DOHH2 (cell line): ENCODE measurements at regions not wholly inside any gene's neighbourhood (a gene's known extent, or its start where the extent isn't known, plus 50 kb on each side); places are given as distances from the start of the nearest gene placed in this dataset.

Experiments
- H3F3A ChIP-seq: fragments of 200-600 bp; sonication (generic), shearing (Covaris generic); 2 replicates; pipeline ENCODE4 v1.6.0; 2016; ENCODE audit warnings: antibody characterized with exemption, mild to moderate bottlenecking; ENCODE audit not compliant: control insufficient read depth, insufficient read depth
- H3K27ac ChIP-seq: fragments of 200-600 bp; sonication (generic); 2 replicates; pipeline ENCODE4 v1.5.1; 2014; ENCODE audit warnings: low read depth, mild to moderate bottlenecking, low read length, moderate library complexity
- H3K27me3 ChIP-seq: fragments of 200-600 bp; sonication (generic); 2 replicates; pipeline ENCODE4 v1.6.1; 2014; ENCODE audit warnings: mild to moderate bottlenecking, low read length, mixed read lengths; ENCODE audit not compliant: control insufficient read depth
- H3K36me3 ChIP-seq: fragments of 200-600 bp; sonication (generic); 2 replicates; pipeline ENCODE4 v1.6.1; 2014; ENCODE audit warnings: mild to moderate bottlenecking, low read length, moderate library complexity, mixed read lengths; ENCODE audit not compliant: control insufficient read depth
- H3K4me1 ChIP-seq: fragments of 200-600 bp; sonication (generic); 2 replicates; pipeline ENCODE4 v1.6.1; 2014; ENCODE audit warnings: mild to moderate bottlenecking, low read length, mixed read lengths; ENCODE audit not compliant: control insufficient read depth
- H3K4me2 ChIP-seq: fragments of 200-600 bp; sonication (generic); 2 replicates; pipeline ENCODE4 v1.6.0; 2014; ENCODE audit warnings: mild to moderate bottlenecking, low read length, moderate library complexity
- H3K4me3 ChIP-seq: fragments of 200-600 bp; sonication (generic); 2 replicates; pipeline ENCODE4 v1.5.1; 2014; ENCODE audit warnings: mild to moderate bottlenecking, low read length, mixed read lengths
- H3K79me2 ChIP-seq: fragments of 200-600 bp; sonication (generic); 2 replicates; pipeline ENCODE4 v1.6.1; 2014; ENCODE audit warnings: mild to moderate bottlenecking, low read length, mixed read lengths; ENCODE audit not compliant: control insufficient read depth
- H3K9me2 ChIP-seq: fragments of 200-600 bp; sonication (generic); replicated peaks from 2 replicates; pipeline ENCODE4 v1.6.1; 2014; ENCODE audit warnings: mild to moderate bottlenecking, low read length, mixed read lengths; ENCODE audit not compliant: control insufficient read depth
- H3K9me3 ChIP-seq: fragments of 200-600 bp; sonication (generic); 2 replicates; pipeline ENCODE4 v1.6.1; 2014; ENCODE audit warnings: antibody characterized with exemption, low read length, mixed read lengths; ENCODE audit not compliant: control insufficient read depth, insufficient read depth
- H4K20me1 ChIP-seq: fragments of 200-600 bp; sonication (generic); 2 replicates; pipeline ENCODE4 v1.6.0; 2014; ENCODE audit warnings: low read depth, mild to moderate bottlenecking, antibody characterized with exemption, low read length, moderate library complexity; ENCODE audit not compliant: control insufficient read depth, insufficient read depth
- EZH2phosphoT487 ChIP-seq: fragments of 200-600 bp; sonication (generic); IDR thresholded peaks from 2 replicates; pipeline ENCODE4 v1.6.1; 2017; ENCODE audit warnings: borderline replicate concordance, mild to moderate bottlenecking, antibody characterized with exemption, low read length, moderate library complexity, mixed read lengths
- TF ChIP-seq, protein P1 (sequence below): fragments of 200-600 bp; sonication (generic); IDR thresholded peaks from one replicate; pipeline ENCODE4 v1.5.1; 2014; ENCODE audit warnings: antibody characterized with exemption, mild to moderate bottlenecking, low read depth, low read length; ENCODE audit not compliant: poor library complexity, severe bottlenecking

DNA sequence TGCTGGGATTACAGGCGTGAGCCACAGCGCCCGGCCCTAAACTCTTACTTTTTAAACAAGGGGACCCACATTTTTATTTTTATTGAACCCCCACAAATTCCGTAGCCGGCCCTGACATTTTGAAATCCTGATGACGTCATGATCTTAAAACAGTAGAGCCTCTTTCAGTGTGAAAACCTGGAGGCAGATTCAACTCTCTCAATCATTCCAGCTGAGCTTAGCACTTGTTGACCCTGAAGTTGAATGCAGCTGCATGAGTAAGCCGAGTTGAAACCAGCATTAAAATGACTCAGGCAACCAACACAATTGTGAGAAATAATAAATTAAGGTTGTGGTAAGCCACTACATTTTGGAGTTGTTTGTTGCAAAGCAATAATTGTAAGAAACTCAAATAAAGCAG, 93.9 kb upstream of the ADGRL4 start:
- H3K4me3 ChIP-seq = no peak overlapping the region
- H3K27me3 ChIP-seq = no peaks in the 10 kb centered on the region
- H3K9me2 ChIP-seq = no peaks in the 10 kb centered on the region
- no peak overlapping the region for H3K27ac ChIP-seq
- no peaks in the 10 kb centered on the region for H3K36me3 ChIP-seq
- no peaks in the 10 kb centered on the region for H3K79me2 ChIP-seq
- H3K9me3 ChIP-seq = no peaks in the 10 kb centered on the region
- H4K20me1 ChIP-seq = no peaks in the 10 kb centered on the region
- no peak overlapping the region for H3K4me2 ChIP-seq
- no peaks in the 10 kb centered on the region for H3F3A ChIP-seq
- no peaks in the 10 kb centered on the region for H3K4me1 ChIP-seq
- no peak for TF ChIP-seq EZH2phosphoT487
- TF ChIP-seq, protein P1, sequence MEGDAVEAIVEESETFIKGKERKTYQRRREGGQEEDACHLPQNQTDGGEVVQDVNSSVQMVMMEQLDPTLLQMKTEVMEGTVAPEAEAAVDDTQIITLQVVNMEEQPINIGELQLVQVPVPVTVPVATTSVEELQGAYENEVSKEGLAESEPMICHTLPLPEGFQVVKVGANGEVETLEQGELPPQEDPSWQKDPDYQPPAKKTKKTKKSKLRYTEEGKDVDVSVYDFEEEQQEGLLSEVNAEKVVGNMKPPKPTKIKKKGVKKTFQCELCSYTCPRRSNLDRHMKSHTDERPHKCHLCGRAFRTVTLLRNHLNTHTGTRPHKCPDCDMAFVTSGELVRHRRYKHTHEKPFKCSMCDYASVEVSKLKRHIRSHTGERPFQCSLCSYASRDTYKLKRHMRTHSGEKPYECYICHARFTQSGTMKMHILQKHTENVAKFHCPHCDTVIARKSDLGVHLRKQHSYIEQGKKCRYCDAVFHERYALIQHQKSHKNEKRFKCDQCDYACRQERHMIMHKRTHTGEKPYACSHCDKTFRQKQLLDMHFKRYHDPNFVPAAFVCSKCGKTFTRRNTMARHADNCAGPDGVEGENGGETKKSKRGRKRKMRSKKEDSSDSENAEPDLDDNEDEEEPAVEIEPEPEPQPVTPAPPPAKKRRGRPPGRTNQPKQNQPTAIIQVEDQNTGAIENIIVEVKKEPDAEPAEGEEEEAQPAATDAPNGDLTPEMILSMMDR = no peak

GRCh38 chr1:79090985-79091384, 84.5 kb upstream of the ADGRL4 start:
- Histone ChIP-seq H3K9me2 (no peaks in the 10 kb centered on the region), H4K20me1 (no peaks in the 10 kb centered on the region), H3K4me3 (no peak overlapping the region), H3K9me3 (no peaks in the 10 kb centered on the region), H3K4me2 (no peak overlapping the region), H3F3A (no peaks in the 10 kb centered on the region), H3K27ac (no peak overlapping the region), H3K27me3 (no peaks in the 10 kb centered on the region), H3K36me3 (no peaks in the 10 kb centered on the region), H3K4me1 (no peaks in the 10 kb centered on the region), H3K79me2 (no peaks in the 10 kb centered on the region)
- TF ChIP-seq EZH2phosphoT487 = no peak
- TF ChIP-seq, protein P1 = no peak

- no peaks in the 10 kb centered on the region for H3K9me2 ChIP-seq
- H3K27me3 ChIP-seq = no peaks in the 10 kb centered on the region
- H4K20me1 ChIP-seq = no peaks in the 10 kb centered on the region
- H3K9me3 ChIP-seq = no peaks in the 10 kb centered on the region
- no peaks in the 10 kb centered on the region for H3K36me3 ChIP-seq
- H3K4me3 ChIP-seq = no peak overlapping the region
- no peaks in the 10 kb centered on the region for H3K4me1 ChIP-seq
- no peaks in the 10 kb centered on the region for H3F3A ChIP-seq
- H3K4me2 ChIP-seq = no peak overlapping the region
- TF ChIP-seq, protein P1 = no peak
- no peak for TF ChIP-seq EZH2phosphoT487
- H3K79me2 ChIP-seq = no peaks in the 10 kb centered on the region
- no peak overlapping the region for H3K27ac ChIP-seq
Observed at GRCh38 chr1:79089946-79090345, 83.4 kb upstream of the ADGRL4 start.

GRCh38 chr1:79082233-79082632, 75.7 kb upstream of the ADGRL4 start:
- no peaks in the 10 kb centered on the region for H3K27me3 ChIP-seq
- no peaks in the 10 kb centered on the region for H3K9me3 ChIP-seq
- no peaks in the 10 kb centered on the region for H4K20me1 ChIP-seq
- no peaks in the 10 kb centered on the region for H3K36me3 ChIP-seq
- no peaks in the 10 kb centered on the region for H3F3A ChIP-seq
- no peak overlapping the region for H3K27ac ChIP-seq
- H3K4me1 ChIP-seq = no peaks in the 10 kb centered on the region
- H3K4me3 ChIP-seq = no peak overlapping the region
- H3K79me2 ChIP-seq = no peaks in the 10 kb centered on the region
- TF ChIP-seq, protein P1 = no peak
- no peak for TF ChIP-seq EZH2phosphoT487
- H3K9me2 ChIP-seq = no peaks in the 10 kb centered on the region
- H3K4me2 ChIP-seq = no peak overlapping the region
